WI38 (cell line): ENCODE measurements at regions not wholly inside any gene's neighbourhood (a gene's known extent, or its start where the extent isn't known, plus 50 kb on each side); places are given as distances from the start of the nearest gene placed in this dataset.

Experiments used
- H3K4me3 ChIP-seq: 2 replicates; pipeline ENCODE4 v1.5.1; 2011; ENCODE audit warnings: low read depth, mild to moderate bottlenecking, control low read depth, low read length
- TF ChIP-seq, protein P1 (sequence below): IDR thresholded peaks from 2 replicates; pipeline ENCODE4 v1.5.1; 2012; ENCODE audit warnings: low read depth, mild to moderate bottlenecking, control low read depth, low read length

- TF ChIP-seq, protein P1, sequence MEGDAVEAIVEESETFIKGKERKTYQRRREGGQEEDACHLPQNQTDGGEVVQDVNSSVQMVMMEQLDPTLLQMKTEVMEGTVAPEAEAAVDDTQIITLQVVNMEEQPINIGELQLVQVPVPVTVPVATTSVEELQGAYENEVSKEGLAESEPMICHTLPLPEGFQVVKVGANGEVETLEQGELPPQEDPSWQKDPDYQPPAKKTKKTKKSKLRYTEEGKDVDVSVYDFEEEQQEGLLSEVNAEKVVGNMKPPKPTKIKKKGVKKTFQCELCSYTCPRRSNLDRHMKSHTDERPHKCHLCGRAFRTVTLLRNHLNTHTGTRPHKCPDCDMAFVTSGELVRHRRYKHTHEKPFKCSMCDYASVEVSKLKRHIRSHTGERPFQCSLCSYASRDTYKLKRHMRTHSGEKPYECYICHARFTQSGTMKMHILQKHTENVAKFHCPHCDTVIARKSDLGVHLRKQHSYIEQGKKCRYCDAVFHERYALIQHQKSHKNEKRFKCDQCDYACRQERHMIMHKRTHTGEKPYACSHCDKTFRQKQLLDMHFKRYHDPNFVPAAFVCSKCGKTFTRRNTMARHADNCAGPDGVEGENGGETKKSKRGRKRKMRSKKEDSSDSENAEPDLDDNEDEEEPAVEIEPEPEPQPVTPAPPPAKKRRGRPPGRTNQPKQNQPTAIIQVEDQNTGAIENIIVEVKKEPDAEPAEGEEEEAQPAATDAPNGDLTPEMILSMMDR: no peak
- H3K4me3 ChIP-seq: no peak overlapping the region
Measured at GRCh38 chr3:76949462-76949861, 90.4 kb upstream of the ROBO2 start.

DNA sequence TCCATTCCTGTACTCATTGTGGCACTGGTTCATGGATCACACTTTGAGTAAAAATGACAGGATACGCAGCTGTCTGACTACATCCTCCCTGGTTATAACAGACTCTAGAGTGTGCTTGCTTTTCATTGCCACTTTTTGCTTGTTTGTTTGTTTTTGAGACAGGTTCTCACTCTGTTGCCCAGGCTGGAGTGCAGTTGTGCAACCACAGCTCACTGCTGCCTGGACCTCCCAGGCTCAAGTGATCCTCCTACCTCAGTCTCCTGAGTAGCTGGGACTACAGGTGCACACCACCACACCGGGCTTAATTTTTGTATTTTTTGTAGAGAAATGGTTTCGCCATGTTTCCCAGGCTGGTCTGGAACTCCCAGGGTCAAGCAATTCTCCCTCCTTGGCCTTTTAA lies 89.3 kb upstream of the ROBO2 start:
- TF ChIP-seq, protein P1: no peak
- no peak overlapping the region for H3K4me3 ChIP-seq

DNA sequence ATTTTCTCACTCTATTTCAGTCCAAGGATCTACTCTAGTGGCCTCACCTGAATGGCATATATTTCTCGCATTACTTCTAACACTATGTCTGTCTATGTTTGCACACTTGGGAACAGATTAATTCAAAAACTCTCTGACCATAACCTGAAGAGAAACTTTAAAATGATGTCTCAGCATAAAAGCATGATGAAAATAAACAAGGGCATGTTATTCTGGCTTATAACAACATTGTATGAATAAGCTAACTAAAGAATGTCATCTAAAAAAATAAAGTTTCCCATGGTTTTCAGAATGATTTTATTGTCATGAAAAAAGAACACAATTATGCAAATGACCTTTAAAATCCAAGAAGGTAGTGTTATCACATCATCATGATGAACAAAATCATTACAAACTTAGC lies 85.5 kb upstream of the ROBO2 start:
- TF ChIP-seq, protein P1: no peak
- no peak overlapping the region for H3K4me3 ChIP-seq

- no peak overlapping the region for H3K4me3 ChIP-seq
- TF ChIP-seq, protein P1: no peak
Measured at GRCh38 chr3:76958274-76958673, 81.6 kb upstream of the ROBO2 start.

GRCh38 chr3:76958861-76959260 lies 81.0 kb upstream of the ROBO2 start:
- TF ChIP-seq, protein P1: no peak
- no peak overlapping the region for H3K4me3 ChIP-seq

DNA sequence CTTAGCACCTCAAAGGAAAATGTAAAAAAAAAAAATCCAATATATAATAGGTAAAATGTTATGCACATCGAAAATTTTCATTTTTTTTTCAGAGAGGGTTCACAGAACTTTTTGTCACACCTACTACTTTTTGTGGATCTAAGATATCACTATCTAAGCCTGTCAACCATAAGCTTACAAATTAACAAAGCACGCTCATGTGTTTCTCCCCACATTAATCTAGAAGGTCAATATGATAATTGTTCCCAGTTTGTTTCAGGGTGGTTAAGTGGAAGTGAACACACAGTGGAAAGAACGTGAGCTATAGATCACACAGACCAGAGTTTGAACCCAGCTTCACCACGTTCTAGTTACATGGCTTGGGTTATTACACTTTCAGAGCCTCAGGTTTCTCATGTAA lies 78.6 kb upstream of the ROBO2 start:
- no peak overlapping the region for H3K4me3 ChIP-seq
- TF ChIP-seq, protein P1: no peak

GRCh38 chr3:76965122-76965725 lies 74.7 kb upstream of the ROBO2 start:
- no peak overlapping the region for H3K4me3 ChIP-seq
- TF ChIP-seq, protein P1: no peak
